GM12874 (cell line): ENCODE measurements at regions not wholly inside any gene's neighbourhood (a gene's known extent, or its start where the extent isn't known, plus 50 kb on each side); places are given as distances from the start of the nearest gene placed in this dataset.

Experiments
- CTCF ChIP-seq: IDR thresholded peaks from 2 replicates; pipeline ENCODE4 v1.5.1; 2011; ENCODE audit warnings: low read depth, mild to moderate bottlenecking, control low read depth, low read length, moderate library complexity; ENCODE audit not compliant: insufficient read depth

GRCh38 chr16:56140645-56141044 lies 50.6 kb upstream of the GNAO1 start:
- no peak for TF ChIP-seq CTCF

GRCh38 chr16:56137269-56137668 lies 54.0 kb upstream of the GNAO1 start:
- no peak for TF ChIP-seq CTCF

- TF ChIP-seq CTCF = no peak
Measured at GRCh38 chr16:56136256-56136655, 55.0 kb upstream of the GNAO1 start.

GRCh38 chr16:56134790-56135189 lies 56.5 kb upstream of the GNAO1 start:
- no peak for TF ChIP-seq CTCF

GRCh38 chr16:56125922-56126321 lies 65.4 kb upstream of the GNAO1 start:
- no peak for TF ChIP-seq CTCF

- no peak for TF ChIP-seq CTCF
Measured at GRCh38 chr16:56122251-56122650, 69.0 kb upstream of the GNAO1 start.

GRCh38 chr16:56121156-56121500 lies 70.2 kb upstream of the GNAO1 start:
- no peak for TF ChIP-seq CTCF

- TF ChIP-seq CTCF = no peak
Measured at GRCh38 chr16:56120447-56121155, 70.7 kb upstream of the GNAO1 start.
